HL-60 (cell line): ENCODE measurements at regions not wholly inside any gene's neighbourhood (a gene's known extent, or its start where the extent isn't known, plus 50 kb on each side); places are given as distances from the start of the nearest gene placed in this dataset.

ENCODE experiments used
- CTCF ChIP-seq: IDR thresholded peaks from one replicate; pipeline ENCODE4 v1.5.1; 2011; ENCODE audit warnings: low read length, control low read depth, inconsistent platforms; ENCODE audit not compliant: insufficient read depth
- GABPA ChIP-seq: IDR thresholded peaks from 2 replicates; pipeline ENCODE4 v1.6.1; 2012; ENCODE audit warnings: low read depth
- POLR2AphosphoS5 ChIP-seq: IDR thresholded peaks from 2 replicates; pipeline ENCODE4 v1.6.1; 2012; ENCODE audit warnings: low read depth
- REST ChIP-seq: IDR thresholded peaks from 2 replicates; pipeline ENCODE4 v1.6.1; 2012; ENCODE audit warnings: low read depth; ENCODE audit not compliant: insufficient replicate concordance
- SPI1 ChIP-seq: IDR thresholded peaks from 2 replicates; pipeline ENCODE4 v1.6.1; 2012; ENCODE audit warnings: low read depth, mild to moderate bottlenecking, borderline replicate concordance

- TF ChIP-seq CTCF: no peak
- TF ChIP-seq POLR2AphosphoS5: no peak
- TF ChIP-seq SPI1: no peak
- TF ChIP-seq REST: no peak
- no peak for TF ChIP-seq GABPA
These were observed 117.9 kb downstream of the CXCL12 start for GRCh38 chr10:44267007-44267406.
